GM12864 (cell line): ENCODE measurements at regions not wholly inside any gene's neighbourhood (a gene's known extent, or its start where the extent isn't known, plus 50 kb on each side); places are given as distances from the start of the nearest gene placed in this dataset.
"Not testable (repeated sequence)": the region's sequence is repeated elsewhere in the genome, so short reads cannot be mapped to it uniquely, and the experiment has no call there.

Experiments
- DNase-seq: peaks from one replicate; pipeline ENCODE4 v3.0.0-alpha.2; 2011; ENCODE audit warnings: low read depth
- H3K4me3 ChIP-seq: 2 replicates; pipeline ENCODE4 v1.5.1; 2011; ENCODE audit warnings: mild to moderate bottlenecking, low read depth, low read length, control low read depth
- TF ChIP-seq, protein P1 (sequence below): IDR thresholded peaks from 2 replicates; pipeline ENCODE4 v1.5.1; 2011; ENCODE audit warnings: low read depth, mild to moderate bottlenecking, moderate library complexity, low read length, control low read depth, inconsistent platforms; ENCODE audit errors: missing control alignments

DNA sequence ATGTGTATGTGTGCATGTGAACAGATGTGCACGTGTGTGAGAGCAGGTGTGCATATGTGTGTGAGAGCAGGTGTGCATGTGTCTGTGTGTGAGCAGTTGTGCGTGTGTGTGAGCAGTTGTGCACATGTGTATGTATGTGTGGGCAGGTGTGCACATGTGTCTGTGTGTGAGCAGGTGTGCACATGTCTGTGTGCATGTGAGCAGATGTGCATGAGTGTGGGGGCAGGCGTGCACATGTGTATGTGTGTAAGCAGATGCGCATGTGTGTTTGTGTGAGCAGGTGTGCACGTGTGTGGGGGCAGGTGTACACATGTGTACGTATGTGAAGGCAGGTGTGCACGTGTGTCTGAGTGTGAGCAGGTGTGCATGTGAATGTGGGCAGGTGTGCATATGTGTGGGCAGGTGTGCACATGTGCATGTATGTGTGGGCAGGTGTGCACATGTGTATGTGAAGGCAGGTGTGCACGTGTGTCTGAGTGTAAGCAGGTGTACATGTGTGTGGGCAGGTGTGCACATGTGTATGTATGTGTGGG lies 66.5 kb upstream of the LRPAP1 start:
- TF ChIP-seq, protein P1, sequence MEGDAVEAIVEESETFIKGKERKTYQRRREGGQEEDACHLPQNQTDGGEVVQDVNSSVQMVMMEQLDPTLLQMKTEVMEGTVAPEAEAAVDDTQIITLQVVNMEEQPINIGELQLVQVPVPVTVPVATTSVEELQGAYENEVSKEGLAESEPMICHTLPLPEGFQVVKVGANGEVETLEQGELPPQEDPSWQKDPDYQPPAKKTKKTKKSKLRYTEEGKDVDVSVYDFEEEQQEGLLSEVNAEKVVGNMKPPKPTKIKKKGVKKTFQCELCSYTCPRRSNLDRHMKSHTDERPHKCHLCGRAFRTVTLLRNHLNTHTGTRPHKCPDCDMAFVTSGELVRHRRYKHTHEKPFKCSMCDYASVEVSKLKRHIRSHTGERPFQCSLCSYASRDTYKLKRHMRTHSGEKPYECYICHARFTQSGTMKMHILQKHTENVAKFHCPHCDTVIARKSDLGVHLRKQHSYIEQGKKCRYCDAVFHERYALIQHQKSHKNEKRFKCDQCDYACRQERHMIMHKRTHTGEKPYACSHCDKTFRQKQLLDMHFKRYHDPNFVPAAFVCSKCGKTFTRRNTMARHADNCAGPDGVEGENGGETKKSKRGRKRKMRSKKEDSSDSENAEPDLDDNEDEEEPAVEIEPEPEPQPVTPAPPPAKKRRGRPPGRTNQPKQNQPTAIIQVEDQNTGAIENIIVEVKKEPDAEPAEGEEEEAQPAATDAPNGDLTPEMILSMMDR: no peak
- no peak overlapping the region for H3K4me3 ChIP-seq
- no peak for DNase-seq

DNA sequence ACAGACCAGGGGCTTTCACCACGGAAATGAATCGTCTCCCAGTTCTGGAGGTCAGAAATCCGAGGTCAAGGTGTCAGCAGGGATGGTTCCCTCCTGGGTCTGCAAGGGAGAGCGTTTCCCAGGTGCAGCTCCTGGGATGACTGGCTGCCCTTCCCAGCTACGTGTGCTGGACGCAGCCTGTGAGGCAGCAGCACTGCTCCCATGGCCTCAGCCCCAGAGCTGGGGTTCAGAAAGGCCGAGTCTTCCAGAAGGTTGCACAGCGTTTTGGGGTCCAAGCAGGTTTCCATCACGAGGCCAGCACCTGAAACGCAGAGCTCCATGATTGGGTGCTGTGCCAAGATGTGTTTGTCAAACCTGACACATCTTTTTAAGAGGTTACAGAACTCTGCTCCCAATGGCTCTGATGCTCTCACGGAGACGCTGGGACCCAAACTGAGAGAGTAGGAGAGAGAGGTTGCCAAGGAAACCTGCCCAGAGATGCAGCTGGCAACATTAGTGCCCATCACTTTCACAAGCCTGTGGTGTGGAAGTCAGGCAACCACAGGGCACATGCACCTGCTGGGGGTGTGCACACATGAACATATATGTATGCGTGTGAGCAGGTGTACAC lies 65.8 kb upstream of the LRPAP1 start:
- not testable (repeated sequence) for H3K4me3 ChIP-seq, DNase-seq

DNA sequence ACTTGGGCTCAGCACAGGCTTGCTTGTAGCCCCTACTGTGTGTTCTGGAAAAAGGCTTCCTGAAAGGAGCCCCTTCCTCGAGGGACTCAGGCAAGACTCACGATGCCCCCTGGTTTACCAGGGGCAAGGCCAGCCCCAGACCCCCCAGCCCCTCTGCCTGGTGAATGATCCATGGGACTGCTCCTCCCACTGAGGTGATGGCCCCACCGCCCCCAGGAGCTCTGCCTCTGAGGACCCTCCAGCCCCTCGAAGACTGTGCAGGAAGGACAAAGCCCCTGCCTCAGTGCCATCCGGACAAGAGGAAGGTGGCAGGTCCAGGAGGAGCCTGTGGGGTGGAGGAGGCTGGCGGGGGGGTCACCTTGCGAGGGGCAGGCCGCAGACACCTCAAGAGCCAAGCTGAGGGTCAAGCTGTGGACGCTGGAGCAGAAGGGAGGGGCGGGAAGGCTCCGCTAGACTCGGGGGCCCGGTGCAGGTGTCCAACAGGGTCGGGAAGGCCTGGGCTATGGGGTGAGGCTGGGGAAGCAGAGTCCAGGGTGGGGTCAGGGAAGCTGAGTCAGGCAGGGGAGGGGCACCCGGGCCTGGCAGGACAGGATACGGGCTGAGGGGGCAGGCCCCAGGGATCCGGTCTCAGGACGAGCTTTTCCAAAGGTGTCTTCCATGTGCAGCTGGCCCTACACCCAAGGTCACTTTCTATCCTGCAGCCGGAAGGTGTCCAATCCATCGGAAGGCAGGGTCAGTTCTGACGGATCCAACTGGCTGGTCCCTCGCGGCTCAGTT lies 64.9 kb upstream of the LRPAP1 start:
- not testable (repeated sequence) for H3K4me3 ChIP-seq, DNase-seq

DNA sequence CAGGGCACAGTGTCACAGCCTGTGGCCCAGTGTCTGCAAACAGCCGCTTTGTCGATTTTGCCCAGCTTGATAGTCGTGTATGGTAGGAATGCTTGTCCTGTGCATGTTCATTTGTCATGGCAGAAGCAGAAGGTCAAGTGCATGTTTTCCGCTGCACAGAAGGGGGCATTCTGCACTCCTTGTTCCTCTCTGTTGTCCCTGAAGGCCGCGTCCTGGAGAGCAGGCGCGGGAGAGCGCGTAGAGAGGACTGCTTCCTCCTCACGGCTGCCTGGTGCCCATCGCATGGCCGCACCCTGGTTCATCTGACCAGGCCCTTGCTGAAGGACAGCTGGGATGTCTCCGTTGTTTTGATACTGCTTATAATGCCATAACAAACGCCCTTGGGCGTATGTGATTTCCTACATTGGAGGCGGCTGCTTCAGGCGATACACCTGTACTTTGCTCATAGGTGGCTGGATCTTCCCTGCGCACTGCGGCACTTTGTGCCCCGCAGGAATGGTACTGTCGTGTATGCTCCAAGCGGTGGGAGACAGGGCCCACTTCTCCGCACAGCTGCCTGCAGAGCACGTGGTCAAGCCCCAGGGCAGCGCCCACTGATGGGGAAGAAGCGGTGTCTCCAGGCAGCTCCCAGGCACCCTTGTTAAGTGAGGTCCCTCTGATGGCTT lies 63.5 kb upstream of the LRPAP1 start:
- not testable (repeated sequence) for H3K4me3 ChIP-seq, DNase-seq

DNA sequence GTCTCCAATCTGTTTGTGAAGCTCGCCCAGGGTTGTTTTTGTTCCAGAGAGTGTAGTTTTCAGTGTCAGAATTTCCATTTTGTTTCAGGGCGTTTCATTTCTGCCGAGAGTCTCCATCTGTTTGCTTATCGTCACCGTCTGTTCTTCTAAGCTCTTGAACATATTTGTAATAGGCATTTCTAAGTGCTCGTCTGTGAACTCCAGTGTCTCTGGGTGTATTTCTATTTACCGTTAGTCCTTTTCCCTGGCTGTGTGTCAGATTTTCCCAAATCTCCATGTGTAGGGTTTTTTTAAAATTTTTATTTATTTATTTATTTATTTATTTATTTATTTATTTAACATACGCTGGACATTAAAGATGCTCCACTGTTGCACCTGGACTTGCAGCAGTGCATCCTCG lies 62.5 kb upstream of the LRPAP1 start:
- not testable (repeated sequence) for DNase-seq, H3K4me3 ChIP-seq

DNA sequence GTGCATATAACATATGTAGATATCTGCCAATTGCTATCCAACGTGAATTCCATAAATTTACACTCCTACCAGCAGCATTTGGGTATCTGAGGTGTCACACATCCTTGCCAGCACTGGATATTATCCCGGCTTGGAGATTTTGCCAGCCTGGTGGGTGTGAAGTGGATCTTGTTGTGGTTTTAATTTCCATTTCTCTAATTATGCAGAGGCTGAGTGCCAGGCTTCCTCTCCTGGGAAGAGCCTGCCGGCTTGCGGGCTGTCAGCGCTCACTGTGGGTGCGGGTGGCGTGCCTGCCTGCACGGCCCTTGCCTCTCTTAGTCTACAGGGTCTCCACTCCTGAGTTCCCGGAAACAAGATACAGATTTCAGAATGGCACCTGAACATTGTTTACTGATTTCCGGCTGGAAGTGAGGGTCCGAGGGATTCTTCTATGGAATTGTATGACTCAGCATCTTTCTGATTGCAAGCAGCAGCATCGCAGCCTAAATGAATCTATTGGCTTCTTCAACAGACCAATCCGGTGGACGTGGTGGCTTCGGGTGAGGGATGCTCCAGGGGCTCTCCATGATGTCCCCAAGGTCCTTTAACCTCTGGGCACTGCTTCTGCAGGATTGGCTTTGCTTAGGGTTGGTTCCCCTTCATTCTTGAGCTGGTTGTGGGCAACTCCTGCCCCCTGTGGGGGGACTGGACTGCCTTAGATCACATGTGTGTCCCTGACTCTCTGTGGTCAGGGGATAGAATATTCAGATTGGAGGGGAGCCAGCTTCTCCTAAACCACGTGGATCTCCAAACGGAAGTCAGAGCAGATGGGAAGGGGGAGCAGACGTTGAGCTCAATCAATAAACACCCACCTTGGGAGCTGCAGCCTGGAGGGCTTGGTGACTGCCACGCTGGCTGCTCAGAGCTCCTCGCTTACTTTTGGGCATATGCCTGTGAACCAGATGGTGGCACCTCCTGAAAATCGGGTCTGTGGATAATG lies 58.0 kb upstream of the LRPAP1 start:
- H3K4me3 ChIP-seq, DNase-seq: not testable (repeated sequence)

DNA sequence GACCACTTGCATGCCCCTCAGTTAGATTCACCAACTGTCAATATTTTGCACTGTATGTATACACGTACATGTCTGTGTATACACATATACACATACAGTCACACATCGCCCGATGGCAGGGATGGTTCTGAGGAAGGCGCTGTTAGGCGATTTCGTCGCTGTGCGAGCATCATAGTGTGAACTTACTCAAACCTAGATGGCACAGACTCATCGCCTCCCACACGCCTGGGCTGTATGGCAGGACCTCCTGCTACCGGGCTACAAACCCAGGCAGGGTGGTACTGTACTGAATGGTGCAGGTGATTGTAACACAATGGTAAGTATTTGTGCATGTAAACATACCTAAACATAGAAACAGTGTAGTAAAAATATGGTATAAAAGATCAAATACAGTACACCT lies 57.2 kb upstream of the LRPAP1 start:
- not testable (repeated sequence) for H3K4me3 ChIP-seq, DNase-seq

DNA sequence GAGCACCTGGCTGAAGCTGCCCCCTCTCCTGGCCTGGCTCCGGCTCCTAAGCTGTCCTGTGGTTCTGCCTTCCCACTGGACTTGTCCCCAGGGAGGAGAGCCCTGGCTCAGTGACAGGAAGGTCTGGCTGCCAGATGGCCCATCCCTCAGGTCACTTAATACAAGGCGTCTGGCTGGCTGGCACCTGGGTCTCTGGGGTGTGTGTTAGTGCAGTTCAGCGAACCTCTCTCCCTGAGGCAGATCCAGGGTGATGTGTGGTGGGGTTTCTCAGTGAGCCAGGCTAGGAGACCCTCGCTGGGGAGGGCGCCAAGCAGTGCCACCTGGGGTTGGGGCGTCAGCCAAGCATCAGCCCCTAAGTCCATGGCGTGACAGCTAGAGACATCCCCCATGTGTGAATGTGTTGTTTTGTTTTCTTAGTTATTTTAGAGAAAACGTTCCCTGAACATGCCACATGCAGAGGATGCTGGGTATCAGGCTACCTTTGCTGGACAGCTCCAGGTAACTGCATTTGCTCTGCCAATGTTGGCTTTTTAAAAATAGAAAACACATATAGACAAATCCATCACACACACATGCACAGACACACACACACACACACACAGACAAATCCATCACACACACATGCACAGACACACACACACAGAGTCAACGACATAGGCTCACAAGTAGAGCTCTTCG lies 56.4 kb upstream of the LRPAP1 start:
- H3K4me3 ChIP-seq, DNase-seq: not testable (repeated sequence)

DNA sequence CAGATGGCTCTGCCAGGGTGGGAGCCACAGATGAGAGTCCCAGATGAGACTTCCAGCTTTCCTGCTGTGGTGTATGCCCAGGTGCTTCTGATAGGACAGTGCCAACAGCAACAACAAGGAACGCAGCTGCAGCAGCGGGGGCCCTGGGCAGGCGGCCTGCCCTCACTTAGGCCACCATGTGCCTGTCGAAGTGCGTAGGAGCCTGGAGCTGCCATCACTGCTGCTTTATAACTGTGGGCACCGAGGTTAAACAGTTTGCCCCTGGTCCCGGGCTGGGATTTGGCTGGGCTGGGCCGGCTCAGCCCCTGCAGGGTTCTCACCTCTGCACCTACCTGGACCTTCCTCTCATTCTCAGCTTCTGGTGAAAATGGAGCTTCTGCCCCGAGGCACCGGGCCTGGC lies 54.4 kb upstream of the LRPAP1 start:
- not testable (repeated sequence) for DNase-seq, H3K4me3 ChIP-seq

DNA sequence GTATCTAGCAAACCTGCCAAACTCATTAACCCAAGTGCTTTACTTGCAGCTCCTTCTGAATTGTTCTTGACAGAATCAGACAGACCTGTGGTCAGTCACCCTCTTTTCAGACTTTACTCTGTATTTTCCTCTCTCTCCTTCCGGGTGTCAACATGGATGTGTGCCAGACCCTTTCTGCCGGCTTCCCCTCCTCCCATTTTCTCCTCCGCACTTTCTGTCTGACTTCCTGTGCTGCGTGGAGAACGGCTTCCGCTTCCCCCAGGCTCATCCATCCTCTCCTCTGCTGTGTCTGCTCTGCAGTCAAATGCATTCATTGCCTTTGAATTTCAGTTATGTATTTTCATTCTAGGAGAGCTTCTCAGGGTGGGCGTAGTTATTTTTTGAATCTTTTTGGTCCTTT lies 53.3 kb upstream of the LRPAP1 start:
- DNase-seq: not testable (repeated sequence)

DNA sequence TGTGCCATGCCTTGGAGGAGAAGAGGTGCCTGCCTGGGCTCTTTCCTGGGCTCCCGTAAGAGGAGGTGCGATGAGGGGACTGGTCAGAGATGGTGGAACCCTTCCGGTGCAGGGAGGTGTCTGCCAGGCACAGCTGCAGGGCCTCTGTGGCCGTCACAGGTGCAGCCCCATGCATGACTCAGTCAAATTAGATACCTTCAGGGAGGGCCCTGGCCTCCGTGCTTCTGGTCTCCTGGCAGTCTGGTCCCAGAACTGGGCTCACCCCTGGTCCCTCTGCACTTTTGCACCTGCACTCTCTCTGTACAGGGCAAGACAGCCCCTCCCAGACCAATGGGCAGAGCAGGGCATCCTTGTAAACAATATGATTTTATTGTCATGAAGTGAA lies 49.9 kb upstream of the LRPAP1 start:
- TF ChIP-seq, protein P1: no peak
- H3K4me3 ChIP-seq: no peak overlapping the region
- no peak for DNase-seq

More for the DNA sequence above, 53.3 kb upstream of the LRPAP1 start:
- H3K4me3 ChIP-seq: not testable (repeated sequence)
